OCI-LY7 (cell line): ENCODE measurements at regions not wholly inside any gene's neighbourhood (a gene's known extent, or its start where the extent isn't known, plus 50 kb on each side); places are given as distances from the start of the nearest gene placed in this dataset.

Experiments
- CTCF ChIP-seq: fragments of 200-600 bp; sonication (generic); conservative IDR thresholded peaks from 2 replicates; pipeline ENCODE4 v1.5.1; 2014; ENCODE audit warnings: mild to moderate bottlenecking, antibody characterized with exemption, low read length, moderate library complexity, mixed read lengths
- EZH2phosphoT487 ChIP-seq: fragments of 200-600 bp; sonication (generic); IDR thresholded peaks from 2 replicates; pipeline ENCODE4 v1.6.1; 2018; ENCODE audit warnings: low read depth, borderline replicate concordance, mild to moderate bottlenecking, mixed run types, antibody characterized with exemption, low read length, moderate library complexity, mixed read lengths

GRCh38 chr1:221892301-221892830 lies 150.5 kb upstream of the DUSP10 start:
- TF ChIP-seq CTCF (no peak), EZH2phosphoT487 (no peak)
